ENCODE measurements at regions not wholly inside any gene's neighbourhood (a gene's known extent, or its start where the extent isn't known, plus 50 kb on each side); places are given as distances from the start of the nearest gene placed in this dataset.
"Not testable (repeated sequence)": the region's sequence is repeated elsewhere in the genome, so short reads cannot be mapped to it uniquely, and the experiment has no call there.

- no peak for DNase-seq (ENCODE audit: low read depth in 2 of 2, low spot score in 1 of 2)
Observed at GRCh38 chr4:183814461-183814860, 90.6 kb upstream of the STOX2 start.

DNA sequence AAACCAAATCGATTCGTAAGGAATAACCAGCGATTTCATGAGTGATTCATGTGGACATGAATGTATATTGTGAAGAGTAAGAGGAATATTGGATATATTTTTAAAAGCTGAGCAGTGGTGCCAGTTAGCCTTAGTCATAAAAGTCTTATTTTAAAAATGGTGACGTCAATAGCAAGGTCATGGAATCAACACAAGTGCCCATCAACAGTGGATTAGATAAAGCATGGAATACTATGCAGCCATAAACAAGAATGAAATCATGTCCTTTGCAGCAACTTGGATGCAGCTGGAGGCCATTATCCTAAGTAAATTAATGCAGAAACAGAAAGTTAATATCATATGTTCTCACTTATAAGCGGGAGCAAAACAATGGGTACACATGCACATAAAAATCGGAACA is 89.0 kb upstream of the STOX2 start:
- no peak for DNase-seq (ENCODE audit: low read depth in 2 of 2, low spot score in 1 of 2)

DNA sequence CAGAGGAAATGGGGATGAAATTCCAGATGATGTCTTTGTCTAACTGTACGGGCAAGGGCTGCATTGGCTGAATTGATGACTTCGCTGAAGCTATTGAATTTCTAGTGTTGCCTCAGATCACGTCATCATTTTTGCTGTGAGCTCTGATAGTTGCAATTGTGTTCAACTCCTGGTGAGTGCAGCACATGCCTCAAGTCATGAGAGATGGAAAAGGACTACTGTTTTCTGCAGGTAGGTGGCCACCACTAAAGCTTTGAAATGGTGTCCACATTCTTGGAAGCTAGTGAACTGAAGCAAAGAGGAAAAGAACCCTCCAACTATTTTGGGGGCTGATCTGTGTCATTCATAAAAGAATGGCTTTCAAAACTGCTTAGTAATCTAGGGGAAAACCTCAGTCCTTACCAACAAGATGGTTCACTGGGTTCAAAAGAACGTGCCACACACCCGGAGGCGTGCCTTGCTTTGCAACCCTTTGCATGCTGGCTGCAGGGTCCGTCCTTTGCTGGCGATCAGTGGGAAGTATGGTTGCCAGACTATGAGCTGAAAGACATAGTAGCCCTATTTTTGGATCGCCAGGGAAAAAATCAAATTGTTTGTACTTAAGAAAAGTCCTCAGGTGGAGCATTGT is 88.1 kb upstream of the STOX2 start:
- DNase-seq (ENCODE audit: low read depth in 2 of 2, low spot score in 1 of 2), result no peak

DNA sequence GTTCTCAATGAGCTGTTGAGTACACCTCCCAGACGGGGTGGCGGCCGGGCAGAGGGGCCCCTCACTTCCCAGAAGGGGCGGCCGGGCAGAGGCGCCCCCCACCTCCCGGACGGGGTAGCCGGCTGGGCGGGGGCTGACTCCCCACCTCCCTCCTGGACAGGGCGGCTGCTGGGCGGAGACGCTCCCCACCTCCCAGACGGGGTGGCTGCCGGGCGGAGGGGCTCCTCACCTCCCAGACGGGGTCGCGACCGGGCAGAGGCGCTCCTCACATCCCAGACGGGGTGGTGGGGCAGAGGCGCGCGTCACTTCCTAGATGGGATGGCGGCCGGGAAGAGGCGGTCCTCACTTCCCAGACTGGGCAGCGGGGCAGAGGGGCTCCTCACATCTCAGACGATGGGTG is 86.5 kb upstream of the STOX2 start:
- DNase-seq (ENCODE audit: low read depth in 2 of 2, low spot score in 1 of 2), result not testable (repeated sequence)

DNA sequence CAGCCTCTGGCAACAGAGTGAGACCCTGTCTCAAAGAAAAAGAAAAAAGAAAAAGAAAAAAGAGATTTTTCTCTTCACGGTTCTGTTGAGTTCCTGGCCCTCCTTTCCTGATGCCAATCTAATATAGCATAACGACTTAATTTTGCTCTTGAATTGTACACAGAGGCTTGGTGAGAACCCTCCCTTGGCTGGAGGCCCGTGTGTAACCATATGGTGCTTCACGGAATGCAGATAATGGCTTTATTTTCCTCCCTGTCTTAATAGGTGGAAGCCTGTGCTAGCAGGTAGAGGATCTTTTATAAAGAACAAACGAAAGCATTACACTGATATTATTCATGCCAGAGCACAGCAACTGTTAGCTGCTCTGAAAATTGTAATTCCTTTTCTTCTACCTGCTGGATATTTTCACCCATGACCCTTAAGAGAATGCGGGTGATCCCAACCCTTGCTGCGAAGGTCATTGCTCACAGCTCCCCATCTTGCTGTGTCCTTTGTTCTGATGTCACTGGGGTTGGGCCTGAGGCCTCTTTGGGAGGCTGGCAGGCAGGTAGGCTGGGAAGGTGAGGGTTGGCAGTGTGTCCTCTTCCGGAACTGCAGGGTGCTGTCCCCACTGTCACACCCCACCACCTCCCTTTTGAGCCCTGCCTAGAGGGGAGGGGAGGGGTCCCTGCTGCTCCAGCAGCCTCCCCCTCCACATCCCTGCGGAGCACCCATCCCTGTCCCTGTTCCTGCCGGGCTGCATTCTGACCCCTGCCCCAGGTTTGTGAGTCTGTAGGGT is 83.8 kb upstream of the STOX2 start:
- no peak for DNase-seq (ENCODE audit: low read depth in 2 of 2, low spot score in 1 of 2)

DNA sequence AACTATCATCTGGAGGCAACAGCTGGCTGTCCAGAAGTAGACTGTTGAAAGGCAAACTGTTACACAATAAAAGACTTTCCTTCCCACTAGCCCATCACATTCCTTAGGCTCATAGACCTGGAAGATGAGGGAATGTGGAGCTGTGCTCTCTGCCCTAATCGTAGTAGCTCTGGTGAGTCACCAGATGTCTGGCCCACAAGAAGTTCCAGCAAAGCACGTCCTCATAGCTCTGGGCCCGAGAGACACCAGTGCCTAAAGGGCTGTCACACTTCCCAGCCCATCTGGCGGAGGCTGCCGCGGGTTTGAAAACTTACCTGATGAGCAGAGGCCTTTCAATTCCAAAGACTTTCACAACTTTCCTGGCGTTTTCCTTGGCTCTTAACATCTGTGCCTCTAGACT is 81.7 kb upstream of the STOX2 start:
- DNase-seq (ENCODE audit: low read depth in 2 of 2, low spot score in 1 of 2), result no peak

DNA sequence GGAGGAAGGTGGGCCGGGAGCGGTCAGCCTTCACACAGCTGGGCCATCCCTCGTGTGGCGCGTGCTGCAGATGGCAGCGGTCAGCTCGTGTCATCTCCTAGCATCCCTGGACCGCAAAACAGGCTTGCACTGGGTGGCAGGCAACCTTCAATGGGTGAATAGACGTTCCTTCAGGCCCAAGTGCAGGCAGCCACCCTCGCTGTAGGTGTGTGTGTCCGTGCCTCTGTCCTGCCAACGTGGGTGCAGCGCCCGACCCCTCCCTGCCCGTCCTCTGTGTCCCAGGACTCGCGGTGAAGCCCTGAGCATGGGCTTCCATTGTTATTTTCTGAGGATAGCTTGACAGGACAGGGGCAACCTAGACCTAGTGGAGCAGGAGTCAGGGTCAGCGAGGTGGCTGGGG is 79.8 kb upstream of the STOX2 start:
- no peak for DNase-seq (ENCODE audit: low read depth in 2 of 2, low spot score in 1 of 2)

GRCh38 chr4:183826461-183826860 is 78.6 kb upstream of the STOX2 start:
- no peak for DNase-seq (ENCODE audit: low read depth in 2 of 2, low spot score in 1 of 2)

DNA sequence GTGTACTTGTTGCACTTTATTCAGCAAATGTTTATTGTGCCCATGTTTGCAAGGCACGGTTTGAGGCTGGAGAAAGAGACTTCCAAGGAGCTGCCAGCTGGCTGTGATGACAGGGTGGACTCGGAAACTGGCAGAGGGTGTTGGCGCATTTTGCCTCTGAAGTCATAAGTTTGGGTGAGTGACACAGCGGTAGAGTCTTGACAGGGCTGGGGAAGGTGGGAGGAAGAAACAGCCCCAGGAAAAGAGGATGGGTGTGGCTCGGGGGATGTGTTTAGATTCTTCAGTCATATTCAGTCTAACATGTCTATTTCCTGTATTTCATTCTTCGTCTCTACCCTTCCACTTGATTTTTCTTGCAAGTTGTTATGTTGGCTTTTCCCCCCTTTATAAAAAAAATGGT is 77.0 kb upstream of the STOX2 start:
- DNase-seq (ENCODE audit: low read depth in 2 of 2, low spot score in 1 of 2), result no peak

DNA sequence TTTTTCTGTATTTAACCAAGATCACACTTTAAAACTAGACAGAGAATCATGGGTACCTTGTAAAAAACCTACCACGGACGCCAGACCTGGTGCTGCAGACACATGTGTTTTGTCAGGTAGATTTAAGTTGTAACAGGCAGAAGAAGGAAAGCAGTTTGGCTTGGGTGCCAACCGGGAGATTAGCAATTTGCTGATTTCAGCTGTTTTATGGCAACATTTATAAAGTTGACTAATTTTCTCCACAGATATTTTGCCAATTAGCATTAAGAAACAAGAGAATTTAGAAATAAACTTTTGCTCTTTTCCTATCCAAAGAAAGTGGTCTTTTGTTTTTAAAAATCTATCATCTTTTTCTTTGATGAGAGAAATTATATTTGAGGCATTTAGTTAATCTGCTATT is 76.3 kb upstream of the STOX2 start:
- DNase-seq (ENCODE audit: low read depth in 2 of 2, low spot score in 1 of 2), result no peak

GRCh38 chr4:183830438-183830985 is 74.6 kb upstream of the STOX2 start:
- DNase-seq (ENCODE audit: low read depth in 2 of 2, low spot score in 1 of 2), result no peak

DNA sequence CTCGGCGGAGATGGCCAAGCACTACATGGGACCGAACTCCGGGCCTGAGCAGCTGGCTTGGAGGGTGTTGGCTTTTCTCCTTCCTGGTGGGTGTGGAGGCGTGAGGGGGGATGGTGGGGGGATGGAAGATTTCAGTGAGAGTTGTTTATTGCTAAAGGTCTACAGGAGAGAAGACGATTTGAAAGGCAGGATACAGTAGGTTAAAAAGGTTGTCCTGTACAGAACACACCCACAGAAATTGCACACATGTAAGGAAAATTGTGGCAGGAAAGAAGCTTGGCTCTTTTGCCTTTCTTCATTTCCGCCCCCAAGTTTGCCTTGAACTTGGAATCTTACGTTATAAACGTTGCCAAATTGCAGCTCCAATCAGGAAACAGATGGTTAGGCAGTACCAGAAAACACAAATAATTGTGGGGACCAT is 74.1 kb upstream of the STOX2 start:
- DNase-seq (ENCODE audit: low read depth in 2 of 2, low spot score in 1 of 2), result no peak

DNA sequence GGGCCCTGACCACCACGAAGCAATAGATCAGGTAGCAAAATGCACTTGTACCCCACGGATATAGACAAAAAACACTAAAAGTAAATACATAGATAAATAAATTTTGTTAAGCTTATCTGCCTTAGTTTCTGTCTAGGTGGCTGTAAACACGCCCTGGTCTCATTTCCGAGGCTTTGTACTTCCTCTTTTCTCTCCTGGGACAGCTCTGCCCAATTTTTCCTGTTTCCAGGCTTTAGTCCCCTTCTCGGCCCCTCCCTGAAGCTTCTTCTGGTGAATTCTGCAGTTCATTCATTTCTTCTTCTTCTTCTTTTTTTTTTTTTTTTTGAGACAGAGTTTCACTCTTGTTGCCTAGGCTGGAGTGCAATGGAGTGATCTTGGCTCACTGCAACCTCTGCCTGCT is 73.4 kb upstream of the STOX2 start:
- DNase-seq (ENCODE audit: low read depth in 2 of 2, low spot score in 1 of 2), result no peak

- no peak for DNase-seq (ENCODE audit: low read depth in 2 of 2, low spot score in 1 of 2)
Observed at GRCh38 chr4:183832776-183833450, 72.2 kb upstream of the STOX2 start.

GRCh38 chr4:183834252-183834651 is 70.9 kb upstream of the STOX2 start:
- no peak for DNase-seq (ENCODE audit: low read depth in 2 of 2, low spot score in 1 of 2)

DNA sequence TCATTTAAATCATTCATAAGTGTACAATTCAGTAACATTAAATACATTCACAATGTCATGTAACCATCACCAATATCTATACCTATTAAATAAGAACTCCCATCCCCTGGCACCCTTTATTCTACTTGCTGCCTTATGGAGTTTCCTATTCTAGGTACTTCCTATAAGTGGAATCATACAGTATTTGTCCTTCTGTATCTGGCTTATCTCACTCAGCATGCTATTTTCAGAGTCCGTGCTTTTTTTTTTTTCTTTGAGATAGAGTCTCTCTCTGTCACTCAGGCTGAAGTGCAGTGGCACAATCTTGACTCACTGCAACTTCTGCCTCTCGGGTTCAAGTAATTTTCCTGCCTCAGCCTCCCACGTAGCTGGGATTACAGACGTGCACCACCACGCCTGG is 67.9 kb upstream of the STOX2 start:
- no peak for DNase-seq (ENCODE audit: low read depth in 2 of 2, low spot score in 1 of 2)

- no peak for DNase-seq (ENCODE audit: low read depth in 2 of 2, low spot score in 1 of 2)
Observed at GRCh38 chr4:183838987-183839712, 66.0 kb upstream of the STOX2 start.

- peak; percentile 16 to 19 for DNase-seq (ENCODE audit: low read depth in 2 of 2, low spot score in 1 of 2)
Observed at GRCh38 chr4:183840311-183840710, 64.8 kb upstream of the STOX2 start.

- no peak for DNase-seq (ENCODE audit: low read depth in 2 of 2, low spot score in 1 of 2)
Observed at GRCh38 chr4:183841001-183841400, 64.1 kb upstream of the STOX2 start.

DNA sequence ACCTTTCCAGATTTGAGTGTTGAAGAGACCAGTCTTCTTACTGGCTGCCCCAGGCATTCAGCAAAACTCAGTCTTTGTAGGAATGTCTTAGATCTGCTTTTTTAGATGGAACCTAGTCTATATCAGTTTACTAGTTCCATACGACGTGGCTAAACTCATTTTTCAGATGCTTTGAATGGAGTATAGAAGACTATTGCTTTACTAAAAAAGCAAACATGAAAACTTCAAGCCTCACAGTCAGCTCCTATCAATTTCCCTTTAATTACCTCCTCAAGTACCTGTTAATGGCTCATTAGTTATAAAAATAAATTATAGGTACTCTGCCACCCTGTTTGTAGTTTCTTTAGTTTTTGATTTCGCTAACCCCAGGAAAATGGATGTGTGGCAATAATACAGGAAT is 63.0 kb upstream of the STOX2 start:
- DNase-seq (ENCODE audit: low read depth in 2 of 2, low spot score in 1 of 2), result no peak

DNA sequence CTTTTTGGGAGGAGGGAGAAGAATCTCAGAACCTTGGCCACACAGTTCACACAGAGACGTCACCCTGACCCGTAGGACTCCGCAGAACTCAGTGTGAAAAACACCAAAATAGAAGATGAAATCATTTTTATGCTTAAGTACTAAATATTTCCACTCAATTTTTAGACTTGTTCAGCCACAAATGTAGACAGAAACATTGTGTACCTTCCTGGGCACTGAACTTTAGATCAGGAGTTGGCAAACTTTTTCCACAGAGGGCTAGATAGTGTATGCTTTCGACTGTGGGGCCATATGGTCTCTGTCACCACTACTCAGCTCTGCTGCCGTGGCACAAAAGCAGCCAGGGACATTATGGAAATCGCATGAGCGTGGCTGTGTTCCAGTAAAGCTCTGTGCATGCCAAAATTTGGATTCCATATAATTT is 61.8 kb upstream of the STOX2 start:
- no peak for DNase-seq (ENCODE audit: low read depth in 2 of 2, low spot score in 1 of 2)

Data from stimulated activated CD8-positive, alpha-beta memory T cell treated with anti-CD3 and anti-CD28 coated beads, Interleukin-4, amount 100 ng/mL, for 1 hour (primary cell).